ENCODE measurements at regions not wholly inside any gene's neighbourhood (a gene's known extent, or its start where the extent isn't known, plus 50 kb on each side); places are given as distances from the start of the nearest gene placed in this dataset.

DNA sequence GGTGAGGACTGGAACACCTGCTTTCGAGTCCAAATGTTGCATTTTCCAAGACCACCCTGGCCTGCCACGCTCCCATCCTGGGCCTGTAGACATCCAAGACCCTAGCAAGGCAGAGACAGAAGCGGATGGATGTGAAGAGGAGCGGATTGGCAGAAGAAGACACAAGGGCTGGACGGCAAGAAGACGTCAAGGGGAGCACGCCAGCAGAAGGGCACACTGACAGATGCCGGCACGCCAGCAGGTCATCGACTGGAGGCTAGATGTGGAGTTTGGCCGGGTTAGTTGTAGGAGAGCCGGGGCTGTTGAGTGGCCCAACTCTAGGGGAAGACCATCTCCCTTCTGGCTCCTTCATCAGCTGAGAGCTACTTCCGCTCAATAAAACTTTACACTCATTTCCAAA is 251.6 kb downstream of the ZWINT start:
- TF ChIP-seq, protein P1, sequence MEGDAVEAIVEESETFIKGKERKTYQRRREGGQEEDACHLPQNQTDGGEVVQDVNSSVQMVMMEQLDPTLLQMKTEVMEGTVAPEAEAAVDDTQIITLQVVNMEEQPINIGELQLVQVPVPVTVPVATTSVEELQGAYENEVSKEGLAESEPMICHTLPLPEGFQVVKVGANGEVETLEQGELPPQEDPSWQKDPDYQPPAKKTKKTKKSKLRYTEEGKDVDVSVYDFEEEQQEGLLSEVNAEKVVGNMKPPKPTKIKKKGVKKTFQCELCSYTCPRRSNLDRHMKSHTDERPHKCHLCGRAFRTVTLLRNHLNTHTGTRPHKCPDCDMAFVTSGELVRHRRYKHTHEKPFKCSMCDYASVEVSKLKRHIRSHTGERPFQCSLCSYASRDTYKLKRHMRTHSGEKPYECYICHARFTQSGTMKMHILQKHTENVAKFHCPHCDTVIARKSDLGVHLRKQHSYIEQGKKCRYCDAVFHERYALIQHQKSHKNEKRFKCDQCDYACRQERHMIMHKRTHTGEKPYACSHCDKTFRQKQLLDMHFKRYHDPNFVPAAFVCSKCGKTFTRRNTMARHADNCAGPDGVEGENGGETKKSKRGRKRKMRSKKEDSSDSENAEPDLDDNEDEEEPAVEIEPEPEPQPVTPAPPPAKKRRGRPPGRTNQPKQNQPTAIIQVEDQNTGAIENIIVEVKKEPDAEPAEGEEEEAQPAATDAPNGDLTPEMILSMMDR (IDR thresholded peaks at IDR 0.05): no peak
- TF ChIP-seq POLR2AphosphoS5 (IDR thresholded peaks at IDR 0.05): no peak

Data from prostate gland (tissue), 2 donors.